ENCODE measurements at regions not wholly inside any gene's neighbourhood (a gene's known extent, or its start where the extent isn't known, plus 50 kb on each side); places are given as distances from the start of the nearest gene placed in this dataset.
A peak's percentile ranks its signal among the peaks of the same experiment; 100 is the strongest.

GRCh38 chr4:74531963-74532794 lies 87.2 kb downstream of the AREG start:
- H3K9me3 ChIP-seq (ENCODE audit: control insufficient read depth, insufficient read depth, low read length): no peaks in the 10 kb centered on the region
- WGBS (ENCODE audit: insufficient coverage): no CpG with 5 or more reads among the region's 6 CpGs
- H3K27ac ChIP-seq (ENCODE audit: low read depth, low read length): no peak overlapping the region
- peak in 2 of 6 donors; percentile 52 to 59 for DNase-seq (ENCODE audit: low read depth in 4 of 6, low spot score in 6 of 6)
- H3K4me3 ChIP-seq (ENCODE audit: low read depth, low read length): no peak overlapping the region
- H3K4me1 ChIP-seq (ENCODE audit: control insufficient read depth, insufficient read depth, low read length): no peaks in the 10 kb centered on the region
- no peaks in the 10 kb centered on the region for H3K36me3 ChIP-seq (ENCODE audit: control insufficient read depth, insufficient read depth, low read length)
- H3K27me3 ChIP-seq (ENCODE audit: control insufficient read depth, insufficient read depth, low read length): no peaks in the 10 kb centered on the region

GRCh38 chr4:74534121-74534520 lies 89.2 kb downstream of the AREG start:
- Histone ChIP-seq H3K27me3 (ENCODE audit: control insufficient read depth, insufficient read depth, low read length) (no peaks in the 10 kb centered on the region), H3K9me3 (ENCODE audit: control insufficient read depth, insufficient read depth, low read length) (no peaks in the 10 kb centered on the region), H3K36me3 (ENCODE audit: control insufficient read depth, insufficient read depth, low read length) (no peaks in the 10 kb centered on the region), H3K27ac (ENCODE audit: low read depth, low read length) (no peak overlapping the region), H3K4me1 (ENCODE audit: control insufficient read depth, insufficient read depth, low read length) (no peaks in the 10 kb centered on the region), H3K4me3 (ENCODE audit: low read depth, low read length) (no peak overlapping the region)
- DNase-seq (ENCODE audit: low read depth in 4 of 6, low spot score in 6 of 6): no peak
- WGBS (ENCODE audit: insufficient coverage): no CpG with 5 or more reads among the region's 3 CpGs

- no peaks in the 10 kb centered on the region for H3K9me3 ChIP-seq (ENCODE audit: control insufficient read depth, insufficient read depth, low read length)
- DNase-seq (ENCODE audit: low read depth in 4 of 6, low spot score in 6 of 6): no peak
- H3K27ac ChIP-seq (ENCODE audit: low read depth, low read length): no peak overlapping the region
- H3K4me1 ChIP-seq (ENCODE audit: control insufficient read depth, insufficient read depth, low read length): no peaks in the 10 kb centered on the region
- H3K36me3 ChIP-seq (ENCODE audit: control insufficient read depth, insufficient read depth, low read length): no peaks in the 10 kb centered on the region
- no peak overlapping the region for H3K4me3 ChIP-seq (ENCODE audit: low read depth, low read length)
- H3K27me3 ChIP-seq (ENCODE audit: control insufficient read depth, insufficient read depth, low read length): no peaks in the 10 kb centered on the region
Observed at GRCh38 chr4:74534936-74535335, 90.0 kb downstream of the AREG start.

GRCh38 chr4:74535512-74535911 lies 90.6 kb downstream of the AREG start:
- H3K4me1 ChIP-seq (ENCODE audit: control insufficient read depth, insufficient read depth, low read length): no peaks in the 10 kb centered on the region
- H3K36me3 ChIP-seq (ENCODE audit: control insufficient read depth, insufficient read depth, low read length): no peaks in the 10 kb centered on the region
- no CpG with 5 or more reads among the region's 1 CpG for WGBS (ENCODE audit: insufficient coverage)
- no peaks in the 10 kb centered on the region for H3K27me3 ChIP-seq (ENCODE audit: control insufficient read depth, insufficient read depth, low read length)
- DNase-seq (ENCODE audit: low read depth in 4 of 6, low spot score in 6 of 6): no peak
- H3K9me3 ChIP-seq (ENCODE audit: control insufficient read depth, insufficient read depth, low read length): no peaks in the 10 kb centered on the region
- H3K27ac ChIP-seq (ENCODE audit: low read depth, low read length): no peak overlapping the region
- H3K4me3 ChIP-seq (ENCODE audit: low read depth, low read length): no peak overlapping the region

- no peaks in the 10 kb centered on the region for H3K9me3 ChIP-seq (ENCODE audit: control insufficient read depth, insufficient read depth, low read length)
- H3K27me3 ChIP-seq (ENCODE audit: control insufficient read depth, insufficient read depth, low read length): no peaks in the 10 kb centered on the region
- H3K27ac ChIP-seq (ENCODE audit: low read depth, low read length): no peak overlapping the region
- no CpG with 5 or more reads among the region's 1 CpG for WGBS (ENCODE audit: insufficient coverage)
- no peaks in the 10 kb centered on the region for H3K36me3 ChIP-seq (ENCODE audit: control insufficient read depth, insufficient read depth, low read length)
- no peak overlapping the region for H3K4me3 ChIP-seq (ENCODE audit: low read depth, low read length)
- no peaks in the 10 kb centered on the region for H3K4me1 ChIP-seq (ENCODE audit: control insufficient read depth, insufficient read depth, low read length)
- peak in 1 of 6 donors; percentile 8 for DNase-seq (ENCODE audit: low read depth in 4 of 6, low spot score in 6 of 6)
Observed at GRCh38 chr4:74536557-74536956, 91.6 kb downstream of the AREG start.

- Histone ChIP-seq H3K4me1 (ENCODE audit: control insufficient read depth, insufficient read depth, low read length) (no peaks in the 10 kb centered on the region), H3K36me3 (ENCODE audit: control insufficient read depth, insufficient read depth, low read length) (no peaks in the 10 kb centered on the region), H3K9me3 (ENCODE audit: control insufficient read depth, insufficient read depth, low read length) (no peaks in the 10 kb centered on the region), H3K27me3 (ENCODE audit: control insufficient read depth, insufficient read depth, low read length) (no peaks in the 10 kb centered on the region), H3K4me3 (ENCODE audit: low read depth, low read length) (no peak overlapping the region), H3K27ac (ENCODE audit: low read depth, low read length) (no peak overlapping the region)
- DNase-seq (ENCODE audit: low read depth in 4 of 6, low spot score in 6 of 6): no peak
- WGBS (ENCODE audit: insufficient coverage): 77% methylated on average over 2 of the region's 3 CpGs
Observed at GRCh38 chr4:74537459-74537858, 92.5 kb downstream of the AREG start.

- H3K9me3 ChIP-seq (ENCODE audit: control insufficient read depth, insufficient read depth, low read length): no peaks in the 10 kb centered on the region
- no peak for DNase-seq (ENCODE audit: low read depth in 4 of 6, low spot score in 6 of 6)
- no peaks in the 10 kb centered on the region for H3K36me3 ChIP-seq (ENCODE audit: control insufficient read depth, insufficient read depth, low read length)
- no peaks in the 10 kb centered on the region for H3K4me1 ChIP-seq (ENCODE audit: control insufficient read depth, insufficient read depth, low read length)
- 80% methylated on average over 1 of the region's 3 CpGs for WGBS (ENCODE audit: insufficient coverage)
- no peak overlapping the region for H3K27ac ChIP-seq (ENCODE audit: low read depth, low read length)
- H3K4me3 ChIP-seq (ENCODE audit: low read depth, low read length): no peak overlapping the region
- no peaks in the 10 kb centered on the region for H3K27me3 ChIP-seq (ENCODE audit: control insufficient read depth, insufficient read depth, low read length)
Observed at GRCh38 chr4:74539044-74539790, 94.3 kb downstream of the AREG start.

GRCh38 chr4:74540193-74540592 lies 95.3 kb downstream of the AREG start:
- Histone ChIP-seq H3K9me3 (ENCODE audit: control insufficient read depth, insufficient read depth, low read length) (no peaks in the 10 kb centered on the region), H3K4me3 (ENCODE audit: low read depth, low read length) (no peak overlapping the region), H3K27me3 (ENCODE audit: control insufficient read depth, insufficient read depth, low read length) (no peaks in the 10 kb centered on the region), H3K27ac (ENCODE audit: low read depth, low read length) (no peak overlapping the region), H3K4me1 (ENCODE audit: control insufficient read depth, insufficient read depth, low read length) (no peaks in the 10 kb centered on the region), H3K36me3 (ENCODE audit: control insufficient read depth, insufficient read depth, low read length) (no peaks in the 10 kb centered on the region)
- no peak for DNase-seq (ENCODE audit: low read depth in 4 of 6, low spot score in 6 of 6)
- WGBS (ENCODE audit: insufficient coverage): no CpG with 5 or more reads among the region's 1 CpG

- no peaks in the 10 kb centered on the region for H3K4me1 ChIP-seq (ENCODE audit: control insufficient read depth, insufficient read depth, low read length)
- H3K36me3 ChIP-seq (ENCODE audit: control insufficient read depth, insufficient read depth, low read length): no peaks in the 10 kb centered on the region
- H3K27me3 ChIP-seq (ENCODE audit: control insufficient read depth, insufficient read depth, low read length): no peaks in the 10 kb centered on the region
- no peak overlapping the region for H3K27ac ChIP-seq (ENCODE audit: low read depth, low read length)
- H3K4me3 ChIP-seq (ENCODE audit: low read depth, low read length): no peak overlapping the region
- WGBS (ENCODE audit: insufficient coverage): 83% methylated on average over 2 of the region's 9 CpGs
- DNase-seq (ENCODE audit: low read depth in 4 of 6, low spot score in 6 of 6): no peak
- H3K9me3 ChIP-seq (ENCODE audit: control insufficient read depth, insufficient read depth, low read length): no peaks in the 10 kb centered on the region
Observed at GRCh38 chr4:74541667-74542066, 96.7 kb downstream of the AREG start.

Data from spinal cord (tissue), 9 donors.